BLaER1 treated with 17β-estradiol and CSF1 and Interleukin-3, amounts not matched to agents 10 nM and 100 nM (cell line): ENCODE measurements at regions not wholly inside any gene's neighbourhood (a gene's known extent, or its start where the extent isn't known, plus 50 kb on each side); places are given as distances from the start of the nearest gene placed in this dataset.

Experiments used
- H3K27ac ChIP-seq, 11 experiments: shearing (Covaris generic); formaldehyde crosslinking; 2 replicates each; pipeline ENCODE4 v1.8.1; 2022
- H3K27me3 ChIP-seq, 11 experiments: shearing (Covaris generic); formaldehyde crosslinking; 2 replicates each; pipeline ENCODE4 v1.8.1; 2022
- H3K36me3 ChIP-seq, 11 experiments: shearing (Covaris generic); formaldehyde crosslinking; 2 replicates each; pipeline ENCODE4 v1.8.1; 2022
- H3K4me1 ChIP-seq, 10 experiments: shearing (Covaris generic); formaldehyde crosslinking; 2 replicates each; pipeline ENCODE4 v1.8.1; 2022
- H3K4me2 ChIP-seq, 11 experiments: shearing (Covaris generic); formaldehyde crosslinking; 2 replicates each; pipeline ENCODE4 v1.8.1; 2022
- H3K4me3 ChIP-seq, 10 experiments: shearing (Covaris generic); formaldehyde crosslinking; 2 replicates each; pipeline ENCODE4 v1.8.1; 2022
- H3K9ac ChIP-seq, 11 experiments: shearing (Covaris generic); formaldehyde crosslinking; 2 replicates each; pipeline ENCODE4 v1.8.1; 2022
- H3K9me3 ChIP-seq, 11 experiments: shearing (Covaris generic); formaldehyde crosslinking; replicated peaks in 1 of 11; 2 replicates each; pipeline ENCODE4 v1.8.1; 2022
- H4K20me1 ChIP-seq, 11 experiments: shearing (Covaris generic); formaldehyde crosslinking; 2 replicates each; pipeline ENCODE4 v1.8.1; 2022
- Cebpa-rat ChIP-seq, 11 experiments: shearing (Covaris generic); IDR thresholded peaks; 2 replicates each; pipeline ENCODE4 v1.8.1; 2022

DNA sequence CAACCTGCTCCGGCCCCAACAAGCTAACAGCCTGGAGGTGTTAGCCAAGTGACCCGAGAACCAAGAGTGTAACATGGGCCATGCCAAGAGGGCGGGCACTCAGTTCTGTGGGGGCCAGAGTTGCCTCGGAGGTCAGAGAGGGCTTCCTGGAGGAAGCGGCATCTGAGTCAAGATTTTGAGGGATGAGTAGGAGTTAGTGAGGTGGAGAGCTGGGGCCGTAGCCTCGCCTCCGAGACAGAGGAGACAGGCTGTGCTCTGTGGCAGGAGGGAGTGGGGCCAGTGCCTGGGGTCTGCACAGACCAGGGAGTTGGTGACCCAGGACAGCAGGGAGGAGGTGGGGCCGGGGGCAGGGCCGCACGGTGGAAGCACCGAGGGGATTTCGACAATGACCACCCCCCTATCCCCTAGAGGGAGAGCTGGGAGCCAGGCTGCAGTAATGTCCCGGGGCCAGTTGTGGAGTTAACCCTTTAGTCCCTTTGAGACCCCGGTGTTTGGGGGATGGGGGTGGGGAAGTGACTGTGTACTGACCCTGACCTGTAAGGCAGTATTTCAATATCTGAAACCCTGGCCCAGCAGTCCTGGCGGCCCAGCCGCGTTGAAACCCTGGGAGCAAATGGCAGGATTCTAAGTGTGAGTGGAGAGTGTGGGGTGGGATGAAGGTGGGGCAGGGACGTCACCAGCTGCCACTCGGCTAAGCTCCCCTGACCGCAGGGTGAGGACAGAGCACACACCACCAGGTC is 148.7 kb upstream of the COL5A1 start:
- no peak overlapping the region for H3K4me3 ChIP-seq
- H3K36me3 ChIP-seq: no peaks in the 10 kb centered on the region
- H3K27ac ChIP-seq: peak overlapping the region in 4 of 11 experiments; percentile 60 to 94 (median 78); a peak in 8 of 22 replicates
- peaks cover 0 to 23% (median 0%) of the 10 kb centered on the region in 11 experiments; a peak in 5 of 22 replicates for H3K27me3 ChIP-seq
- peak overlapping the region in 5 of 11 experiments; percentile 22 to 69 (median 65); a peak in 10 of 22 replicates for H3K9ac ChIP-seq
- H3K4me1 ChIP-seq: peaks cover 14 to 88% (median 78%) of the 10 kb centered on the region in 10 experiments
- no peaks in the 10 kb centered on the region for H4K20me1 ChIP-seq
- no peak for TF ChIP-seq Cebpa-rat (IDR thresholded peaks at IDR 0.05)
- H3K9me3 ChIP-seq: peaks cover 0 to 12% (median 0%) of the 10 kb centered on the region in 11 experiments; a peak in 6 of 22 replicates
- peak overlapping the region in 10 of 11 experiments; percentile 9 to 90 (median 80); a peak in 18 of 22 replicates for H3K4me2 ChIP-seq

DNA sequence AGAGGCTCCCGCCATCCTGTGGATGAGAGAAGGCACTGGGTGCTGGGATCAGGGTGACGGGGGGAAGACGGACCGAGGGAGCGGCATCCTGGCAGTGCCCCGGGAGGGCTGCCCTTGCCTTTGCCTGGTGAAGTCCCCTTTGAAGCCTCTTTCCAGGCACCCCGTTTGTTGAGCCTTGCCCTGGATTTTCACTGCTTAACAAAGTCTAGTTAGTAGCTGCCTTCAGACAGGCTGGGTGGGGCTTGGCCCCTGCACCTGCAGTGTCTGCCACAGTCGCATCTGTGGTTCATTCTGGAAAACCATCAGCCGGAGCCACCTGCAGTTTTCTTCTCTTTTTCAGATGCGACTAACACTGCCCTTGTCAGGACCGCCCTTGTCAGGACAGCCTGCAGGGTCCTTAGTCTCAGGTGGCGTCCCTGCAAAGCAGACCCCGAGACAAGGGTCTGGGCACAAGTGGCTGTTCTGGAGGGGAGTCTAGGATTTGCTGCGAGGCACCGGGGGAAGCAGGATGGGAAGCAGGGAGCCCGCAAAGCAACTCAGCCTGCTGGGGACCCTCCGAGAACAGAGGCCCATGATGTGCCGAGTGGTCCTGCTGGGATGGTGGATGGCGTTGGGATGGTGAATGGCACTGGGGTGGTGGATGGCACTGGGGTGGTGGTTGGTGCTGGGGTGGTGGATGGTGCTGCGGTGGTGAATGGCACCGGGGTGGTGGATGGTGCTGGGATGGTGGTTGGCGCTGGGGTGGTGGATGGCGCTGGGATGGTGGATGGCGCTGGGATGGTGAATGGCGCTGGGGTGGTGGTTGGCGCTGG is 147.9 kb upstream of the COL5A1 start:
- Histone ChIP-seq H3K9ac (peak overlapping the region in 5 of 11 experiments; percentile 22 to 69 (median 65); a peak in 9 of 22 replicates), H3K36me3 (no peaks in the 10 kb centered on the region), H4K20me1 (no peaks in the 10 kb centered on the region), H3K4me2 (peak overlapping the region in 10 of 11 experiments; percentile 9 to 90 (median 80); a peak in 19 of 22 replicates), H3K4me1 (peaks cover 14 to 85% (median 73%) of the 10 kb centered on the region in 10 experiments), H3K9me3 (peaks cover 0 to 10% (median 0%) of the 10 kb centered on the region in 11 experiments; a peak in 6 of 22 replicates), H3K27ac (peak overlapping the region in 4 of 11 experiments; percentile 60 to 94 (median 78); a peak in 8 of 22 replicates), H3K27me3 (peaks cover 0 to 23% (median 0%) of the 10 kb centered on the region in 11 experiments; a peak in 5 of 22 replicates), H3K4me3 (no peak overlapping the region)
- no peak for TF ChIP-seq Cebpa-rat (IDR thresholded peaks at IDR 0.05)

DNA sequence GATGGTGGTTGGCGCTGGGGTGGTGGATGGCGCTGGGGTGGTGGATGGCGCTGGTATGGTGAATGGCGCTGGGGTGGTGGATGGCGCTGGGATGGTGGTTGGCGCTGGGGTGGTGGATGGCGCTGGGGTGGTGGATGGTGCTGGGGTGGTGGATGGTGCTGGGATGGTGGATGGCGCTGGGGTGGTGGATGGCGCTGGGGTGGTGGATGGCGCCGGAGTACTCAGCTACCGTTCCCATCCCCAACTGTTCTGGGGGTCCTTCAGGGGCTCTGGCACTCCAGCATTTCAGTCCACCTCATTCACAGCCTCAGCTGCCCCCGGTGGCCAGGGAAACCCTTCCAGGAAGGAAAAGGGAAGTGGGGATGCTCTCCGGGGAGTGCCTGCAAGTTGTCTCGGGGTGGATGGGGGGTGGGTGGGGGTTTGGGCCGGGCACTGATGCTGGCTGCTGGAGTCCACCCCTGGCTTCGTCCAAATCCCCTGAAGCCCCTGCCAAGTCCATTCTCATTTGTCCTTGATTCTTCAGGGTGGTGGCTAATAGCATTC is 147.3 kb upstream of the COL5A1 start:
- Histone ChIP-seq H4K20me1 (no peaks in the 10 kb centered on the region), H3K4me1 (peaks cover 14 to 80% (median 66%) of the 10 kb centered on the region in 10 experiments), H3K36me3 (no peaks in the 10 kb centered on the region), H3K4me3 (no peak overlapping the region), H3K27me3 (peaks cover 0 to 23% (median 0%) of the 10 kb centered on the region in 11 experiments; a peak in 5 of 22 replicates), H3K9me3 (peaks cover 0 to 7% (median 0%) of the 10 kb centered on the region in 11 experiments; a peak in 6 of 22 replicates), H3K9ac (no peak overlapping the region), H3K4me2 (peak overlapping the region in 9 of 11 experiments; percentile 68 to 90 (median 82); a peak in 18 of 22 replicates), H3K27ac (no peak overlapping the region)
- no peak for TF ChIP-seq Cebpa-rat (IDR thresholded peaks at IDR 0.05)

DNA sequence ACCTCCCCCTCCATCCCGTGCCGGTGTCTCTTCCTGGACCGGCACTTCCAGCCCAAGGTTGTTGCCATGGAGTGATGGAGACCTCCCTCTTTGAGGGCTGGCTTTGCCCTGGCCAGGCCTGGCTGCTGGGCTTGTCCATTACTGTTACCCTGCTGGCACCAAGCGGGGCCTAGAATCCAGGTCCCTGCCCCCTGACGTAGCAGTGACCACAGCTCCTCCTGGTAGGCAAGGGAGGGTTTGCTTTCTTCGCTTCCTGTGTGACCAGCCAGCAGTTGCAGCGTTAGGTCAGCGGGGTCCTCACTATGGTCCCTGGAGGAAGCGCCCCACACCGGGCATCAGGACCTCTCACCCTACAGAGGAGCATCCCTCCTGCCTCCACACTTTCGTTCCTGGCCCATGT is 146.7 kb upstream of the COL5A1 start:
- peaks cover 14 to 74% (median 60%) of the 10 kb centered on the region in 10 experiments for H3K4me1 ChIP-seq
- H4K20me1 ChIP-seq: no peaks in the 10 kb centered on the region
- no peak overlapping the region for H3K9ac ChIP-seq
- peaks cover 0 to 23% (median 0%) of the 10 kb centered on the region in 11 experiments; a peak in 5 of 22 replicates for H3K27me3 ChIP-seq
- no peak overlapping the region for H3K4me3 ChIP-seq
- no peak for TF ChIP-seq Cebpa-rat (IDR thresholded peaks at IDR 0.05)
- H3K4me2 ChIP-seq: peak overlapping the region in 9 of 11 experiments; percentile 4 to 90 (median 82); a peak in 16 of 22 replicates
- H3K9me3 ChIP-seq: peaks cover 3 to 6% (median 5%) of the 10 kb centered on the region in 11 experiments; a peak in 21 of 22 replicates
- H3K27ac ChIP-seq: no peak overlapping the region
- H3K36me3 ChIP-seq: no peaks in the 10 kb centered on the region

DNA sequence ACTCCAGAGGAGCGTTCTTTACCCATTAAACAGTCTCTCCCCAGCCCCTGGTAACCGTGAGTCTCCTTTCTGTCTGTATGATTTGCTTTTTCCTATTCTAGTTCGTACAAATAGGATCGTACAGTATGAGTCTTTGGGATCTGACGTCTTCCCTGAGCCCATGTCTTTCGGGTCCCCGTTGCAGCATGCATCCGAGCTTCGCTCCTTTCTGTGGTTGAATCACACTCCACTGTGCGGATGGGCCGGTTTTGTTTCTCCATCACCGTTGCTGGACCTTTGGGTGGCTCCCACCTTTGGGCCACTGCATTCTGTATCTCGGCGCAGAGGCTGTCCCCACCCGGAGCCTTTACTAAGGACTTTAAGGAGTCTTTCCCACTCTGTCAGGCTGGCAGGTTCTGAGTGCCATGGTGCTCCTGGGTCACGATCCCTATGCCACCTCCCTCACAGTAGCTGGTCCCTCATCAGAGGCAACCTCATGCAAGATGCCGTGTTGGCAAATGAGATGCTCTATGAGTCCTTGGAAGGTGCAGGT is 145.7 kb upstream of the COL5A1 start:
- H3K4me3 ChIP-seq: no peak overlapping the region
- H3K4me2 ChIP-seq: no peak overlapping the region
- peaks cover 14 to 16% (median 15%) of the 10 kb centered on the region in 11 experiments for H3K9me3 ChIP-seq
- H3K27me3 ChIP-seq: peaks cover 3 to 27% (median 6%) of the 10 kb centered on the region in 11 experiments
- peaks cover 13 to 64% (median 50%) of the 10 kb centered on the region in 10 experiments for H3K4me1 ChIP-seq
- H3K9ac ChIP-seq: no peak overlapping the region
- TF ChIP-seq Cebpa-rat (IDR thresholded peaks at IDR 0.05): no peak
- H4K20me1 ChIP-seq: no peaks in the 10 kb centered on the region
- H3K36me3 ChIP-seq: peaks cover 0 to 5% (median 0%) of the 10 kb centered on the region in 11 experiments; a peak in 2 of 22 replicates
- H3K27ac ChIP-seq: no peak overlapping the region

DNA sequence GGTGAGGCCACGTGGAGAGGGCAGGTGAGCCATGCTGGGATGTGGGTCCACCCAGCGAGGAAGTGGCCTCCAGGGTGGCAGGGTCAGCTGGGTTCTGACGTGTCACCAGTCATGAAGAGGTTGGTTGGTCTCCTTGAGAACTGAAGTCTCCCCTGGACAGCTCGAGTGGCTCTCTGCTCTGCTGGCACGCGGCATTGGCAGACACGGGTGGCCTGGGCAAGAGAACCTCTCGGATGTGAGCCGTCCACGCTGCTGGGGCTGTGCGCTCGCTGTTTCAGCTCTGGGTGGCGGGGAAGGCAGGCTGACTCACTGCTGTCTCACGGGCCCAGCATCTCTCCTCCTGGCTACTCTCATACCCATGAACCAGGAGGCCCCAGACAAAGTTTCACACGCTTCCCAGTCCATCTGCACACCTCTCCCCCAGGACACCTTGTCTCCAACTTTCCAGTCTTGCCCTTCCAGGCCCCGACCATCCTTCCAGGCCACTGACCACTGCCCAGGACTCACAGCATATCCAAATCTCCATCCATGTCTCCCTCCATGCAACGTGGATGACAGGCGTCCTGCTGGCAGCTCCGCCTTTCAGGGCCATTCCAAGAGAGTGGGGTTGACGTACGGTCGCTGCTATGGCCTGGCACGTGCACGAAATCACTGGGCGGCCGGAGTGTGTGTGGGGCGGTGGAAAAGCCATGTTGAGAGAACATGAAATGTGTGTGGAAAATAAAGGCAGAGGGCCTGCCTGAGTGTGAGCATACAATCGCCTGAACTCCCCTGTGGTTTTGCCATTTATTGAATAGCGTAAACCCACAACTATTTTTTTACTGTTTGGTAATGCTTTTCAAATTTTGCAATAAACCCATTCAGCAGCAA is 145.0 kb upstream of the COL5A1 start:
- H4K20me1 ChIP-seq: no peaks in the 10 kb centered on the region
- H3K36me3 ChIP-seq: peaks cover 0 to 10% (median 4%) of the 10 kb centered on the region in 11 experiments; a peak in 3 of 22 replicates
- peak overlapping the region in 3 of 11 experiments; percentile 12 to 28 (median 22); a peak in 2 of 22 replicates for H3K4me2 ChIP-seq
- H3K9ac ChIP-seq: no peak overlapping the region
- H3K4me1 ChIP-seq: peaks cover 6 to 57% (median 43%) of the 10 kb centered on the region in 10 experiments
- H3K4me3 ChIP-seq: no peak overlapping the region
- peaks cover 21 to 23% (median 22%) of the 10 kb centered on the region in 11 experiments for H3K9me3 ChIP-seq
- H3K27ac ChIP-seq: no peak overlapping the region
- H3K27me3 ChIP-seq: peaks cover 10 to 34% (median 13%) of the 10 kb centered on the region in 11 experiments
- no peak for TF ChIP-seq Cebpa-rat (IDR thresholded peaks at IDR 0.05)

DNA sequence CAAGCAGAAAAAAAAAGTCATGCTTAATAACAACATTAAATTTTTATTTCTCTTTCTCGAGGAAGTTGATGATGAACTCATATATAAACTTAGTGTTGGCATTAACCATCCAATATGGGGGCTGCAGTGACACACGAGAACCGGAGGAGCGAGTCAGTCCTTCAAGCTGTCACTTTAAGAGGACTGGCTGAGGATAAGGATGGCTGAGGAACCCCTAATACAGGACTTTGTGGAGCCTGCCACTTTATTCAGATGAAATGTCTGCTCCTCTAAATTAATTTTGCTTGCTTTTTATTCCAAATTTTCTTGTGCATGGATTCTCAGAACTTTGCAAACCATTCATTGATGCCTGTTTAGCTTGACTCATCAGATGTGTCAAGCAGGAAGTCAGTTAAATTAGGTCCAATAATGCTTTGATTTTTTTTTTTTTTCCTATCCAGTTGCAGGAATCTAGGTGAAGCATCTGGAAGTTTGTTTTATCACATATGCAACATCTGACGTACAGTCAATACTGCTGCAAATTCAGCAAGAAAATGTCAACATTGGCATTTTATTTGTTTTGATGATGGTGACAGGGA is 144.2 kb upstream of the COL5A1 start:
- H4K20me1 ChIP-seq: no peaks in the 10 kb centered on the region
- peaks cover 0 to 49% (median 36%) of the 10 kb centered on the region in 10 experiments; a peak in 17 of 20 replicates for H3K4me1 ChIP-seq
- peaks cover 0 to 10% (median 4%) of the 10 kb centered on the region in 11 experiments; a peak in 3 of 22 replicates for H3K36me3 ChIP-seq
- TF ChIP-seq Cebpa-rat (IDR thresholded peaks at IDR 0.05): no peak
- H3K9me3 ChIP-seq: peaks cover 25 to 30% (median 28%) of the 10 kb centered on the region in 11 experiments
- H3K27ac ChIP-seq: no peak overlapping the region
- no peak overlapping the region for H3K4me2 ChIP-seq
- no peak overlapping the region for H3K4me3 ChIP-seq
- no peak overlapping the region for H3K9ac ChIP-seq
- H3K27me3 ChIP-seq: peaks cover 17 to 34% (median 20%) of the 10 kb centered on the region in 11 experiments
